ENCODE measurements at regions not wholly inside any gene's neighbourhood (a gene's known extent, or its start where the extent isn't known, plus 50 kb on each side); places are given as distances from the start of the nearest gene placed in this dataset.
"Not testable (repeated sequence)": the region's sequence is repeated elsewhere in the genome, so short reads cannot be mapped to it uniquely, and the experiment has no call there.

GRCh38 chr12:119931402-119931801 lies 54.3 kb upstream of the CIT start:
- no peak for DNase-seq

GRCh38 chr12:119932921-119933320 lies 55.8 kb upstream of the CIT start:
- no peak for DNase-seq

- DNase-seq = not testable (repeated sequence)
Measured at GRCh38 chr12:119934780-119935179, 54.3 kb upstream of the BICDL1 start.

- DNase-seq = no peak
Measured at GRCh38 chr12:119936705-119937311, 52.2 kb upstream of the BICDL1 start.

- peak; percentile 60 for DNase-seq
Measured at GRCh38 chr12:119938049-119938667, 50.9 kb upstream of the BICDL1 start.
